SK-N-SH (cell line): ENCODE measurements at regions not wholly inside any gene's neighbourhood (a gene's known extent, or its start where the extent isn't known, plus 50 kb on each side); places are given as distances from the start of the nearest gene placed in this dataset.

Experiments used
- CTCF ChIA-PET: fragments of 300-600, 350-600 bp; formaldehyde crosslinking; extraction: SDS; loops from one replicate; lab custom pipeline; 2021; lab: Yijun Ruan, JAX
- POLR2A ChIA-PET: fragments of 350-600 bp; sonication (Branson Sonifier 250); formaldehyde crosslinking; extraction: SDS; loops from one replicate; lab custom pipeline; 2020; ENCODE audit warnings: antibody characterized with exemption, inconsistent platforms; lab: Yijun Ruan, JAX
- DNase-seq: peaks from one replicate; pipeline ENCODE4 v3.0.0; 2012
- H2AFZ ChIP-seq: fragments of 200-600 bp; sonication (generic); 2 replicates; pipeline ENCODE4 v1.8.1; 2016; ENCODE audit warnings: antibody characterized with exemption, mild to moderate bottlenecking, low read depth
- H3F3A ChIP-seq: fragments of 200-600 bp; sonication (generic); replicated peaks from 2 replicates; pipeline ENCODE3; 2016; ENCODE audit warnings: antibody characterized with exemption, mild to moderate bottlenecking; ENCODE audit not compliant: insufficient read depth
- H3K27ac ChIP-seq, 2 experiments: fragments of 200-500 bp in 1 of 2; fragments of 200-600 bp in 1 of 2; sonication (Bioruptor generic) in 1 of 2; sonication (generic), shearing (Covaris generic) in 1 of 2; 2 replicates each; pipeline versions ENCODE4 v1.5.1 to v1.6.1; 2014 to 2016; ENCODE audit warnings: low read depth in 2 of 2, inconsistent platforms in 1 of 2, low read length in 1 of 2, mild to moderate bottlenecking in 1 of 2, mixed read lengths in 1 of 2
- H3K27me3 ChIP-seq: fragments of 200-600 bp; sonication (generic), shearing (Covaris generic); 2 replicates; pipeline ENCODE4 v1.6.1; 2016; ENCODE audit warnings: mixed run types; ENCODE audit not compliant: insufficient read depth
- H3K36me3 ChIP-seq, 2 experiments: fragments of 200-500 bp in 1 of 2; fragments of 200-600 bp in 1 of 2; sonication (Bioruptor generic) in 1 of 2; sonication (generic) in 1 of 2; replicated peaks in 1 of 2; 2 replicates each; pipeline versions ENCODE3 to v1.5.1; 2014 to 2016; ENCODE audit warnings: low read length in 1 of 2, mild to moderate bottlenecking in 1 of 2; ENCODE audit not compliant: insufficient read depth in 2 of 2, control insufficient read depth in 1 of 2
- H3K4me1 ChIP-seq, 2 experiments: fragments of 200-500 bp in 1 of 2; fragments of 200-600 bp in 1 of 2; sonication (Bioruptor generic) in 1 of 2; sonication (generic), shearing (Covaris generic) in 1 of 2; 2 replicates each; pipeline versions ENCODE4 v1.5.1 to v1.6.1; 2014 to 2016; ENCODE audit warnings: low read depth in 1 of 2, low read length in 1 of 2, mixed run types in 1 of 2; ENCODE audit not compliant: insufficient read depth in 2 of 2, control insufficient read depth in 1 of 2
- H3K4me2 ChIP-seq: fragments of 200-600 bp; sonication (generic), shearing (Covaris generic); 2 replicates; pipeline ENCODE4 v1.6.1; 2017; ENCODE audit warnings: mixed run types
- H3K4me3 ChIP-seq, 2 experiments: fragments of 200-500 bp in 1 of 2; fragments of 200-600 bp in 1 of 2; sonication (Bioruptor generic) in 1 of 2; sonication (generic), shearing (Covaris generic) in 1 of 2; 2 replicates each; pipeline versions ENCODE4 v1.5.1 to v1.8.1; 2014 to 2016; ENCODE audit warnings: low read depth in 2 of 2, inconsistent platforms in 1 of 2, low read length in 1 of 2, mild to moderate bottlenecking in 1 of 2, mixed read lengths in 1 of 2, moderate library complexity in 1 of 2
- H3K79me2 ChIP-seq: fragments of 200-600 bp; sonication (generic); 2 replicates; pipeline ENCODE4 v1.8.1; 2017; ENCODE audit warnings: mild to moderate bottlenecking; ENCODE audit not compliant: insufficient read depth
- H3K9ac ChIP-seq: fragments of 200-600 bp; sonication (generic); 2 replicates; pipeline ENCODE4 v1.6.1; 2017; ENCODE audit warnings: mixed run types
- H3K9me2 ChIP-seq: fragments of 200-600 bp; sonication (generic); 2 replicates; pipeline ENCODE4 v1.6.1; 2017; ENCODE audit warnings: mixed run types
- H3K9me3 ChIP-seq: fragments of 200-600 bp; sonication (generic); 2 replicates; pipeline ENCODE4 v1.6.1; 2017; ENCODE audit warnings: mixed run types, mild to moderate bottlenecking, moderate library complexity
- H4K20me1 ChIP-seq: fragments of 200-600 bp; sonication (generic); 2 replicates; pipeline ENCODE4 v1.6.1; 2017; ENCODE audit warnings: mild to moderate bottlenecking, mixed run types; ENCODE audit not compliant: insufficient read depth
- CHD2 ChIP-seq: fragments of 150-350 bp; IDR thresholded peaks from 2 replicates; pipeline ENCODE4 v1.6.1; 2018; ENCODE audit warnings: low read length; ENCODE audit not compliant: partially characterized antibody
- EP300 ChIP-seq, 2 experiments: IDR thresholded peaks; 2 replicates each; pipeline versions ENCODE4 v1.4.0 to v1.6.1; 2012; ENCODE audit warnings: borderline replicate concordance in 1 of 2, low read depth in 1 of 2, low read length in 1 of 2
- EZH2phosphoT487 ChIP-seq: fragments of 200-600 bp; sonication (generic); IDR thresholded peaks from 2 replicates; pipeline ENCODE4 v1.6.1; 2017; ENCODE audit warnings: low read depth, mixed run types, mild to moderate bottlenecking, antibody characterized with exemption, moderate library complexity, borderline replicate concordance
- GABPA ChIP-seq: IDR thresholded peaks from 2 replicates; pipeline ENCODE4 v1.4.0; 2012; ENCODE audit warnings: low read depth, mild to moderate bottlenecking
- GATA2 ChIP-seq: sonication (generic); formaldehyde crosslinking; IDR thresholded peaks from 2 replicates; pipeline ENCODE4 v1.5.0; 2020; ENCODE audit warnings: mild to moderate bottlenecking, missing genetic modification reagents
- MAX ChIP-seq: IDR thresholded peaks from 2 replicates; pipeline ENCODE4 v1.4.0; 2012; ENCODE audit warnings: low read depth
- MEF2A ChIP-seq: IDR thresholded peaks from 2 replicates; pipeline ENCODE4 v1.4.0; 2012; ENCODE audit warnings: low read depth, borderline replicate concordance
- NRF1 ChIP-seq: IDR thresholded peaks from 2 replicates; pipeline ENCODE4 v1.6.1; 2012; ENCODE audit warnings: low read depth, mild to moderate bottlenecking, low read length
- POLR2AphosphoS5 ChIP-seq: IDR thresholded peaks from 2 replicates; pipeline ENCODE4 v1.6.1; 2012; ENCODE audit warnings: low read depth, low read length
- RAD21 ChIP-seq: IDR thresholded peaks from 2 replicates; pipeline ENCODE4 v1.6.1; 2012; ENCODE audit warnings: mild to moderate bottlenecking, low read length
- RCOR1 ChIP-seq: fragments of 150-350 bp; IDR thresholded peaks from 2 replicates; pipeline ENCODE4 v1.6.1; 2017; ENCODE audit warnings: antibody characterized with exemption, low read length
- RXRA ChIP-seq: IDR thresholded peaks from 2 replicates; pipeline ENCODE4 v1.4.0; 2012; ENCODE audit warnings: low read depth, mild to moderate bottlenecking, borderline replicate concordance
- SIN3A ChIP-seq: IDR thresholded peaks from 2 replicates; pipeline ENCODE4 v1.6.1; 2012; ENCODE audit warnings: low read depth, mild to moderate bottlenecking, low read length, moderate library complexity, borderline replicate concordance
- TAF1 ChIP-seq: IDR thresholded peaks from 2 replicates; pipeline ENCODE4 v1.6.1; 2012; ENCODE audit warnings: low read depth, mild to moderate bottlenecking, low read length, moderate library complexity, borderline replicate concordance
- USF2 ChIP-seq: fragments of 150-350 bp; IDR thresholded peaks from 2 replicates; pipeline ENCODE4 v1.6.1; 2017; ENCODE audit warnings: antibody characterized with exemption, low read length, low read depth, borderline replicate concordance
- YY1 ChIP-seq: IDR thresholded peaks from 2 replicates; pipeline ENCODE4 v1.4.0; 2012; ENCODE audit warnings: low read depth, mild to moderate bottlenecking
- ZBTB33 ChIP-seq: IDR thresholded peaks from 2 replicates; pipeline ENCODE4 v1.4.0; 2012; ENCODE audit warnings: low read depth, borderline replicate concordance
- WGBS: methylation state at CpG from one replicate; pipeline ENCODE4 v1.1.6; 2017; ENCODE audit warnings: low lambda C conversion rate; 5-methylcytosine and 5-hydroxymethylcytosine counted together
- TF ChIP-seq, protein P1 (sequence below): IDR thresholded peaks from 2 replicates; pipeline ENCODE4; 2012
- TF ChIP-seq, protein P2 (sequence below): IDR thresholded peaks from 2 replicates; pipeline ENCODE4 v1.6.1; 2012; ENCODE audit warnings: mild to moderate bottlenecking, low read depth, low read length, moderate library complexity
- TF ChIP-seq, protein P3 (sequence below): IDR thresholded peaks from 2 replicates; pipeline ENCODE4 v1.4.0; 2012; ENCODE audit warnings: low read depth, borderline replicate concordance

- TF ChIP-seq POLR2AphosphoS5: peak; percentile 32; the same call in 1 of the 2 replicates
- TF ChIP-seq CHD2: no peak
- peak in 1 of 2 experiments; percentile 45; a peak in 1 of 4 replicates for TF ChIP-seq EP300 (IDR thresholded peaks at IDR 0.05; ENCODE audit: borderline replicate concordance in 1 of 2, low read depth in 1 of 2, low read length in 1 of 2)
- TF ChIP-seq, protein P1, sequence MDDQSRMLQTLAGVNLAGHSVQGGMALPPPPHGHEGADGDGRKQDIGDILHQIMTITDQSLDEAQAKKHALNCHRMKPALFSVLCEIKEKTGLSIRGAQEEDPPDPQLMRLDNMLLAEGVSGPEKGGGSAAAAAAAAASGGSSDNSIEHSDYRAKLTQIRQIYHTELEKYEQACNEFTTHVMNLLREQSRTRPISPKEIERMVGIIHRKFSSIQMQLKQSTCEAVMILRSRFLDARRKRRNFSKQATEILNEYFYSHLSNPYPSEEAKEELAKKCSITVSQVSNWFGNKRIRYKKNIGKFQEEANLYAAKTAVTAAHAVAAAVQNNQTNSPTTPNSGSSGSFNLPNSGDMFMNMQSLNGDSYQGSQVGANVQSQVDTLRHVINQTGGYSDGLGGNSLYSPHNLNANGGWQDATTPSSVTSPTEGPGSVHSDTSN: peak; percentile 61; the same call in 1 of the 2 replicates
- TF ChIP-seq YY1: no peak
- TF ChIP-seq RCOR1: no peak
- TF ChIP-seq, protein P2, sequence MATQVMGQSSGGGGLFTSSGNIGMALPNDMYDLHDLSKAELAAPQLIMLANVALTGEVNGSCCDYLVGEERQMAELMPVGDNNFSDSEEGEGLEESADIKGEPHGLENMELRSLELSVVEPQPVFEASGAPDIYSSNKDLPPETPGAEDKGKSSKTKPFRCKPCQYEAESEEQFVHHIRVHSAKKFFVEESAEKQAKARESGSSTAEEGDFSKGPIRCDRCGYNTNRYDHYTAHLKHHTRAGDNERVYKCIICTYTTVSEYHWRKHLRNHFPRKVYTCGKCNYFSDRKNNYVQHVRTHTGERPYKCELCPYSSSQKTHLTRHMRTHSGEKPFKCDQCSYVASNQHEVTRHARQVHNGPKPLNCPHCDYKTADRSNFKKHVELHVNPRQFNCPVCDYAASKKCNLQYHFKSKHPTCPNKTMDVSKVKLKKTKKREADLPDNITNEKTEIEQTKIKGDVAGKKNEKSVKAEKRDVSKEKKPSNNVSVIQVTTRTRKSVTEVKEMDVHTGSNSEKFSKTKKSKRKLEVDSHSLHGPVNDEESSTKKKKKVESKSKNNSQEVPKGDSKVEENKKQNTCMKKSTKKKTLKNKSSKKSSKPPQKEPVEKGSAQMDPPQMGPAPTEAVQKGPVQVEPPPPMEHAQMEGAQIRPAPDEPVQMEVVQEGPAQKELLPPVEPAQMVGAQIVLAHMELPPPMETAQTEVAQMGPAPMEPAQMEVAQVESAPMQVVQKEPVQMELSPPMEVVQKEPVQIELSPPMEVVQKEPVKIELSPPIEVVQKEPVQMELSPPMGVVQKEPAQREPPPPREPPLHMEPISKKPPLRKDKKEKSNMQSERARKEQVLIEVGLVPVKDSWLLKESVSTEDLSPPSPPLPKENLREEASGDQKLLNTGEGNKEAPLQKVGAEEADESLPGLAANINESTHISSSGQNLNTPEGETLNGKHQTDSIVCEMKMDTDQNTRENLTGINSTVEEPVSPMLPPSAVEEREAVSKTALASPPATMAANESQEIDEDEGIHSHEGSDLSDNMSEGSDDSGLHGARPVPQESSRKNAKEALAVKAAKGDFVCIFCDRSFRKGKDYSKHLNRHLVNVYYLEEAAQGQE: no peak
- no peak for TF ChIP-seq EZH2phosphoT487
- no peak for TF ChIP-seq MEF2A
- no peak for TF ChIP-seq NRF1
- TF ChIP-seq RXRA: peak; percentile 62; the same call in 1 of the 2 replicates
- TF ChIP-seq, protein P3, sequence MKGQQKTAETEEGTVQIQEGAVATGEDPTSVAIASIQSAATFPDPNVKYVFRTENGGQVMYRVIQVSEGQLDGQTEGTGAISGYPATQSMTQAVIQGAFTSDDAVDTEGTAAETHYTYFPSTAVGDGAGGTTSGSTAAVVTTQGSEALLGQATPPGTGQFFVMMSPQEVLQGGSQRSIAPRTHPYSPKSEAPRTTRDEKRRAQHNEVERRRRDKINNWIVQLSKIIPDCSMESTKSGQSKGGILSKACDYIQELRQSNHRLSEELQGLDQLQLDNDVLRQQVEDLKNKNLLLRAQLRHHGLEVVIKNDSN: peak; percentile 50
- TF ChIP-seq USF2: no peak
- no peak for TF ChIP-seq RAD21
- TF ChIP-seq GATA2 (CRISPR knock-in tag): no peak
These were observed 188.0 kb upstream of the TGFBR2 start (continued) for GRCh38 chr3:30418443-30418842.

GRCh38 chr3:30421266-30421665 is 185.1 kb upstream of the TGFBR2 start:
- no peak overlapping the region for H3K27ac ChIP-seq
- H3K9me2 ChIP-seq: no peaks in the 10 kb centered on the region
- no peak overlapping the region for H3K4me3 ChIP-seq
- H3K9me3 ChIP-seq: peaks cover 3% of the 10 kb centered on the region; the same call in 1 of the 2 replicates
- ChIA-PET POLR2A (no interaction called here), CTCF (no interaction called here)
- no peak overlapping the region for H3K9ac ChIP-seq
- peaks cover 15% of the 10 kb centered on the region for H3F3A ChIP-seq
- H3K36me3 ChIP-seq: no peaks in the 10 kb centered on the region
- H3K4me2 ChIP-seq: no peak overlapping the region
- no peak overlapping the region for H2AFZ ChIP-seq
- no peaks in the 10 kb centered on the region for H4K20me1 ChIP-seq
- H3K4me1 ChIP-seq: no peaks in the 10 kb centered on the region
- DNase-seq: no peak
- no peaks in the 10 kb centered on the region; the same call in 1 of the 2 replicates for H3K79me2 ChIP-seq
- WGBS: 74% methylated on average over 2 of the region's 2 CpGs
- H3K27me3 ChIP-seq: no peaks in the 10 kb centered on the region
- TF ChIP-seq SIN3A (no peak), MAX (no peak), ZBTB33 (no peak), EZH2phosphoT487 (no peak), MEF2A (no peak), NRF1 (no peak), RCOR1 (no peak), GABPA (no peak), TAF1 (no peak)
